A673 (cell line): ENCODE measurements at regions not wholly inside any gene's neighbourhood (a gene's known extent, or its start where the extent isn't known, plus 50 kb on each side); places are given as distances from the start of the nearest gene placed in this dataset.

ENCODE experiments used
- EZH2 ChIP-seq: fragments of 200-600 bp; sonication (generic); IDR thresholded peaks from 2 replicates; pipeline ENCODE4 v1.6.1; 2017; ENCODE audit warnings: borderline replicate concordance, low read depth, mild to moderate bottlenecking, mixed read lengths, antibody characterized with exemption, low read length; ENCODE audit not compliant: poor library complexity, severe bottlenecking
- TF ChIP-seq, protein P1 (sequence below): fragments of 300-800, 200-600 bp; sonication (generic); conservative IDR thresholded peaks from 2 replicates; pipeline ENCODE4 v1.5.1; 2017; ENCODE audit warnings: low read depth, mild to moderate bottlenecking, antibody characterized with exemption, low read length, moderate library complexity, mixed read lengths

DNA sequence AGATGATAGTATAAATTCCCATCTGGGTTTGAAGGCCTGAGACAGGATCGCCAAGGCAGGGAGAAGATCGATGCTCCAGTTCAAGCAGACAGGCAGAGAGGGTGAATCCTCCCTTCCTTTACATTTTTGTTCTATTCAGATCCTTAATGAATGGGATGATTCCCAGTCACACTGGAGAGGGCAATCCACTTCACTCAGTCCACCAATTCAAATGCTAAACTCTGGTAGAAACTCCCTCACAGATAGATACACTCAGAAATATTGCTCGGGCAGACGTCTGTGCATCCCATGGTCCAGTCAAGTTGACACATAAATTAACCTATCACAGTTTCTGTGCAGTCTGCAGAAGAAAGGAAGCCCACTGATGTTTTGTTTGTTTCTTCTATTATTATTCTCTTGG lies 193.1 kb upstream of the ZNF462 start:
- TF ChIP-seq, protein P1, sequence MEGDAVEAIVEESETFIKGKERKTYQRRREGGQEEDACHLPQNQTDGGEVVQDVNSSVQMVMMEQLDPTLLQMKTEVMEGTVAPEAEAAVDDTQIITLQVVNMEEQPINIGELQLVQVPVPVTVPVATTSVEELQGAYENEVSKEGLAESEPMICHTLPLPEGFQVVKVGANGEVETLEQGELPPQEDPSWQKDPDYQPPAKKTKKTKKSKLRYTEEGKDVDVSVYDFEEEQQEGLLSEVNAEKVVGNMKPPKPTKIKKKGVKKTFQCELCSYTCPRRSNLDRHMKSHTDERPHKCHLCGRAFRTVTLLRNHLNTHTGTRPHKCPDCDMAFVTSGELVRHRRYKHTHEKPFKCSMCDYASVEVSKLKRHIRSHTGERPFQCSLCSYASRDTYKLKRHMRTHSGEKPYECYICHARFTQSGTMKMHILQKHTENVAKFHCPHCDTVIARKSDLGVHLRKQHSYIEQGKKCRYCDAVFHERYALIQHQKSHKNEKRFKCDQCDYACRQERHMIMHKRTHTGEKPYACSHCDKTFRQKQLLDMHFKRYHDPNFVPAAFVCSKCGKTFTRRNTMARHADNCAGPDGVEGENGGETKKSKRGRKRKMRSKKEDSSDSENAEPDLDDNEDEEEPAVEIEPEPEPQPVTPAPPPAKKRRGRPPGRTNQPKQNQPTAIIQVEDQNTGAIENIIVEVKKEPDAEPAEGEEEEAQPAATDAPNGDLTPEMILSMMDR: no peak
- no peak for TF ChIP-seq EZH2
